Uterus (tissue), 2 donors: ENCODE measurements at regions not wholly inside any gene's neighbourhood (a gene's known extent, or its start where the extent isn't known, plus 50 kb on each side); places are given as distances from the start of the nearest gene placed in this dataset.

ENCODE experiments used
- POLR2A ChIP-seq, 2 donors: fragments of 450-650 bp; IDR thresholded peaks; one replicate each; pipeline ENCODE4 v1.6.1; 2016; ENCODE audit warnings: antibody characterized with exemption in 2 of 2, mild to moderate bottlenecking in 1 of 2, moderate library complexity in 1 of 2
- TF ChIP-seq, protein P1 (sequence below), 4 experiments: fragments of 200-600 bp in 2 of 4; fragments of 450-650 bp in 2 of 4; sonication (generic) in 2 of 4; IDR thresholded peaks; one replicate each; pipeline ENCODE4 v1.5.1; 2016 to 2019; ENCODE audit warnings: antibody characterized with exemption in 4 of 4, mild to moderate bottlenecking in 2 of 4, moderate library complexity in 1 of 4

DNA sequence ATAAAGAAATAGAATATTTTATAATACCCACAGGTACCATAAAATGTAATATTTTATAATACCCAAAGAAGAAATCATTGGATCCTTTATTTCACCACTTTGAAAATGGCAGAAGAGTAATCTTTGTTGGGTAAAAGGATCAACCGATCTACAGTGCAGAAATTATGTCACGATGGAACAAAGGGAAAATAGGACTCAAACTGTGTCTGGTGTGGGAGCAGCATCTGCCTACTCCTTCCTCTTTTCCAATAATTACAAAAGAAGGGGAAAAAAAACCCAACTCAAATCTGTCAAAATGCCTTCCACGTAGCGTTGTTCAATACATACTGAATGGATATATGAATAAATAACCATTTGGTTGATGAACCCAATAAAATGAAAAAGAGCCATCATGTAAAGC lies 492.6 kb upstream of the TBL1XR1 start:
- TF ChIP-seq, protein P1, sequence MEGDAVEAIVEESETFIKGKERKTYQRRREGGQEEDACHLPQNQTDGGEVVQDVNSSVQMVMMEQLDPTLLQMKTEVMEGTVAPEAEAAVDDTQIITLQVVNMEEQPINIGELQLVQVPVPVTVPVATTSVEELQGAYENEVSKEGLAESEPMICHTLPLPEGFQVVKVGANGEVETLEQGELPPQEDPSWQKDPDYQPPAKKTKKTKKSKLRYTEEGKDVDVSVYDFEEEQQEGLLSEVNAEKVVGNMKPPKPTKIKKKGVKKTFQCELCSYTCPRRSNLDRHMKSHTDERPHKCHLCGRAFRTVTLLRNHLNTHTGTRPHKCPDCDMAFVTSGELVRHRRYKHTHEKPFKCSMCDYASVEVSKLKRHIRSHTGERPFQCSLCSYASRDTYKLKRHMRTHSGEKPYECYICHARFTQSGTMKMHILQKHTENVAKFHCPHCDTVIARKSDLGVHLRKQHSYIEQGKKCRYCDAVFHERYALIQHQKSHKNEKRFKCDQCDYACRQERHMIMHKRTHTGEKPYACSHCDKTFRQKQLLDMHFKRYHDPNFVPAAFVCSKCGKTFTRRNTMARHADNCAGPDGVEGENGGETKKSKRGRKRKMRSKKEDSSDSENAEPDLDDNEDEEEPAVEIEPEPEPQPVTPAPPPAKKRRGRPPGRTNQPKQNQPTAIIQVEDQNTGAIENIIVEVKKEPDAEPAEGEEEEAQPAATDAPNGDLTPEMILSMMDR (IDR thresholded peaks at IDR 0.05), result no peak
- TF ChIP-seq POLR2A (IDR thresholded peaks at IDR 0.05), result no peak
